GM12878 (cell line): ENCODE measurements at regions not wholly inside any gene's neighbourhood (a gene's known extent, or its start where the extent isn't known, plus 50 kb on each side); places are given as distances from the start of the nearest gene placed in this dataset.

Experiments used
- ATAC-seq: fragments of 200-7000 bp; cut with Tn5 transposase; 3 replicates; pipeline ENCODE4 v1.9.1; 2020; ENCODE audit warnings: mild to moderate bottlenecking, moderate library complexity
- BruUV-seq: library from RNA; stranded (reverse); fragments of 400-500 nt; replicated peaks from 2 replicates; lab custom pipeline; 2021; lab: Mats Ljungman, UMichigan
- CTCF ChIA-PET: fragments of 300-600 bp; sonication (Branson Sonifier 250); formaldehyde crosslinking; extraction: SDS; loops from one replicate; lab custom pipeline; 2021; ENCODE audit warnings: inconsistent platforms; lab: Yijun Ruan, JAX
- POLR2A ChIA-PET: fragments of 350-600 bp; formaldehyde crosslinking; extraction: SDS; loops from one replicate; lab custom pipeline; 2021; ENCODE audit warnings: inconsistent platforms; lab: Charles Lee
- RAD21 ChIA-PET: fragments of 300-600 bp; sonication (Branson Sonifier 250); formaldehyde crosslinking; loops from one replicate; lab custom pipeline; 2023; ENCODE audit warnings: antibody characterized with exemption; ENCODE audit not compliant: unreplicated experiment; lab: Charles Lee
- SMC1A ChIA-PET: fragments of 300-600 bp; sonication (Branson Sonifier 250); formaldehyde crosslinking; loops from one replicate; lab custom pipeline; 2023; ENCODE audit not compliant: unreplicated experiment, uncharacterized antibody; lab: Charles Lee
- DNase-seq: peaks from one replicate; pipeline ENCODE4 v3.0.0-alpha.2; 2011; ENCODE audit warnings: low read depth, low spot score
- FAIRE-seq: peaks from 3 replicates; lab custom pipeline; 2011; peaks lifted over from hg19 to GRCh38; lab: Jason Lieb, UNC
- H2AFZ ChIP-seq: 2 replicates; pipeline ENCODE4 v1.6.0; 2011; ENCODE audit warnings: low read depth, low read length, control low read depth; ENCODE audit not compliant: control insufficient read depth
- H3K27ac ChIP-seq: 2 replicates; pipeline ENCODE4 v1.5.1; 2011; ENCODE audit warnings: control low read depth; ENCODE audit not compliant: control insufficient read depth, insufficient read depth
- H3K27me3 ChIP-seq, 2 experiments: replicated peaks in 1 of 2; 2 replicates each; pipeline versions ENCODE4 v1.6.0 to v1.6.1; 2011; ENCODE audit warnings: low read length in 1 of 2; ENCODE audit not compliant: control insufficient read depth in 2 of 2, insufficient read depth in 2 of 2
- H3K36me3 ChIP-seq, 2 experiments: 2 replicates each; pipeline ENCODE4 v1.5.1; 2011; ENCODE audit warnings: low read length in 1 of 2; ENCODE audit not compliant: control insufficient read depth in 2 of 2, insufficient read depth in 2 of 2
- H3K4me1 ChIP-seq: 2 replicates; pipeline ENCODE4 v1.6.1; 2011; ENCODE audit warnings: mild to moderate bottlenecking, low read length, moderate library complexity, mixed read lengths; ENCODE audit not compliant: control insufficient read depth, insufficient read depth
- H3K4me2 ChIP-seq: 2 replicates; pipeline ENCODE4 v1.6.0; 2011; ENCODE audit warnings: control low read depth; ENCODE audit not compliant: control insufficient read depth, insufficient read depth
- H3K4me3 ChIP-seq: fragments of 200-600 bp; sonication (generic); 2 replicates; pipeline ENCODE4 v1.5.1; 2016
- H3K79me2 ChIP-seq: 2 replicates; pipeline ENCODE4 v1.6.0; 2011; ENCODE audit warnings: low read length; ENCODE audit not compliant: control insufficient read depth, insufficient read depth
- H3K9ac ChIP-seq: 2 replicates; pipeline ENCODE4 v1.8.0; 2011; ENCODE audit warnings: low read length, control low read depth, mixed read lengths; ENCODE audit not compliant: control insufficient read depth, insufficient read depth
- H3K9me3 ChIP-seq: replicated peaks from 3 replicates; pipeline ENCODE4 v1.5.1; 2011; ENCODE audit warnings: mild to moderate bottlenecking, low read length; ENCODE audit not compliant: control insufficient read depth, insufficient read depth
- H4K20me1 ChIP-seq: 2 replicates; pipeline ENCODE4 v1.6.0; 2011; ENCODE audit not compliant: control insufficient read depth, insufficient read depth
- BMI1 ChIP-seq: fragments of 450-650 bp; IDR thresholded peaks from 2 replicates; pipeline ENCODE4 v1.6.1; 2016; ENCODE audit warnings: mild to moderate bottlenecking, moderate library complexity, borderline replicate concordance
- CBFB ChIP-seq: IDR thresholded peaks from 2 replicates; pipeline ENCODE4 v1.6.1; 2016; ENCODE audit warnings: antibody characterized with exemption, low read depth
- EZH2 ChIP-seq: IDR thresholded peaks from 2 replicates; pipeline ENCODE4 v1.6.1; 2012; ENCODE audit warnings: low read depth, mild to moderate bottlenecking, control low read depth, inconsistent platforms, low read length, borderline replicate concordance; ENCODE audit not compliant: control insufficient read depth
- IRF4 ChIP-seq: IDR thresholded peaks from 2 replicates; pipeline ENCODE4 v1.6.1; 2011; ENCODE audit warnings: low read depth, low read length
- NFIC ChIP-seq: IDR thresholded peaks from 2 replicates; pipeline ENCODE4 v1.6.1; 2012; ENCODE audit warnings: low read depth, mild to moderate bottlenecking, inconsistent platforms, low read length, moderate library complexity
- NRF1 ChIP-seq: conservative IDR thresholded peaks from 2 replicates; pipeline ENCODE4 v1.6.1; 2011; ENCODE audit warnings: mild to moderate bottlenecking, low read depth, low read length, improper control_type of control experiment
- RB1 ChIP-seq: fragments of 450-650 bp; formaldehyde crosslinking; IDR thresholded peaks from 2 replicates; pipeline ENCODE4 v1.6.1; 2017; ENCODE audit warnings: mild to moderate bottlenecking, borderline replicate concordance
- SUZ12 ChIP-seq: fragments of 200-600 bp; sonication (generic); IDR thresholded peaks from one replicate; pipeline ENCODE4 v1.6.1; 2018; ENCODE audit warnings: antibody characterized with exemption, mild to moderate bottlenecking; ENCODE audit not compliant: unreplicated experiment
- ZZZ3 ChIP-seq: IDR thresholded peaks from 2 replicates; pipeline ENCODE4 v1.6.1; 2011; ENCODE audit warnings: low read depth; ENCODE audit not compliant: control insufficient read depth, insufficient read length
- WGBS: methylation state at CpG from one replicate; pipeline ENCODE4 v1.1.6; 2016; ENCODE audit warnings: low lambda C conversion rate; ENCODE audit not compliant: insufficient replicate concordance, insufficient coverage; ENCODE audit errors: missing lambda C conversion rate; 5-methylcytosine and 5-hydroxymethylcytosine counted together
- in situ Hi-C: fragments of 300-500 bp; cut with MboI; formaldehyde crosslinking; loops from 9 replicates; pipeline ENCODE4 v1.14.3; 2018; ENCODE audit warnings: mixed read lengths
- intact Hi-C: fragments of 100-400 bp; cut with micrococcal nuclease; formaldehyde crosslinking; loops from one replicate; pipeline ENCODE4 v1.14.2; 2022; ENCODE audit not compliant: unreplicated experiment
- TF ChIP-seq, protein P1 (sequence below): IDR thresholded peaks from 2 replicates; pipeline ENCODE4 v1.6.1; 2011; ENCODE audit warnings: borderline replicate concordance, low read depth, mild to moderate bottlenecking, moderate library complexity, low read length; ENCODE audit not compliant: insufficient read depth, poor library complexity, severe bottlenecking

- no peak for TF ChIP-seq EZH2
- TF ChIP-seq NRF1: no peak
- TF ChIP-seq BMI1: no peak
- TF ChIP-seq, all 136 proteins: peak for 0
Measured at GRCh38 chr3:22996920-22997571, 206.1 kb upstream of the UBE2E2 start (continued).

- intact Hi-C loops: no loop called here
- no peak for TF ChIP-seq CBFB
- no TSS peak for BruUV-seq
- no peak for DNase-seq
- H3K9me3 ChIP-seq: no peaks in the 10 kb centered on the region
- RAD21 ChIA-PET: no interaction called here
- H3K9ac ChIP-seq: no peak overlapping the region
- in situ Hi-C loops: no loop called here
- no peaks in the 10 kb centered on the region; a peak in 1 of 4 replicates for H3K27me3 ChIP-seq
- WGBS: 64% methylated on average over 4 of the region's 4 CpGs
- CTCF ChIA-PET: no interaction called here
- no peaks in the 10 kb centered on the region for H3K79me2 ChIP-seq
- no peak for ATAC-seq
- SMC1A ChIA-PET: no interaction called here
- no peak overlapping the region for H3K27ac ChIP-seq
- H4K20me1 ChIP-seq: no peaks in the 10 kb centered on the region
- FAIRE-seq: no peak
- no peak overlapping the region for H3K4me3 ChIP-seq
- POLR2A ChIA-PET: interaction anchor here (0.6 to 0.7 kb wide), 2 partner anchors 54 to 163 kb away, joined by 3 to 4 read pairs; no protein-coding TSS in a partner anchor
- no peak overlapping the region for H2AFZ ChIP-seq
- H3K4me2 ChIP-seq: no peak overlapping the region
- no peaks in the 10 kb centered on the region for H3K4me1 ChIP-seq
- no peaks in the 10 kb centered on the region for H3K36me3 ChIP-seq
Measured at GRCh38 chr3:23000371-23000770, 202.8 kb upstream of the UBE2E2 start.

GRCh38 chr3:23002151-23002550 lies 201.0 kb upstream of the UBE2E2 start:
- POLR2A ChIA-PET: no interaction called here
- TF ChIP-seq NFIC (no peak), RB1 (no peak), IRF4 (no peak), SUZ12 (no peak), ZZZ3 (no peak)
- TF ChIP-seq, protein P1, sequence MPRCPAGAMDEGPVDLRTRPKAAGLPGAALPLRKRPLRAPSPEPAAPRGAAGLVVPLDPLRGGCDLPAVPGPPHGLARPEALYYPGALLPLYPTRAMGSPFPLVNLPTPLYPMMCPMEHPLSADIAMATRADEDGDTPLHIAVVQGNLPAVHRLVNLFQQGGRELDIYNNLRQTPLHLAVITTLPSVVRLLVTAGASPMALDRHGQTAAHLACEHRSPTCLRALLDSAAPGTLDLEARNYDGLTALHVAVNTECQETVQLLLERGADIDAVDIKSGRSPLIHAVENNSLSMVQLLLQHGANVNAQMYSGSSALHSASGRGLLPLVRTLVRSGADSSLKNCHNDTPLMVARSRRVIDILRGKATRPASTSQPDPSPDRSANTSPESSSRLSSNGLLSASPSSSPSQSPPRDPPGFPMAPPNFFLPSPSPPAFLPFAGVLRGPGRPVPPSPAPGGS: no peak

More at GRCh38 chr3:23002151-23002550, 201.0 kb upstream of the UBE2E2 start:
- H4K20me1 ChIP-seq: no peaks in the 10 kb centered on the region
- no peak for FAIRE-seq
- no peaks in the 10 kb centered on the region for H3K4me1 ChIP-seq
- H3K4me3 ChIP-seq: no peak overlapping the region
- ChIA-PET CTCF (interaction anchor here (0.8 to 1.0 kb wide), 2 partner anchors 9 to 10 kb away, joined by 3 read pairs; no protein-coding TSS in a partner anchor), RAD21 (no interaction called here), SMC1A (interaction anchor here (0.7 to 1.1 kb wide), 2 partner anchors 16 to 21 kb away, joined by 3 to 4 read pairs; no protein-coding TSS in a partner anchor)
- no peaks in the 10 kb centered on the region for H3K27me3 ChIP-seq
- ATAC-seq: no peak
- BruUV-seq: no TSS peak
- H3K4me2 ChIP-seq: no peak overlapping the region
- in situ Hi-C loops (no loop called here), intact Hi-C loops (no loop called here)
- H3K27ac ChIP-seq: no peak overlapping the region
- 0% methylated on average over 1 of the region's 1 CpG for WGBS
- H3K9me3 ChIP-seq: no peaks in the 10 kb centered on the region
- no peaks in the 10 kb centered on the region for H3K36me3 ChIP-seq
- H2AFZ ChIP-seq: no peak overlapping the region
- no peak for DNase-seq
- H3K79me2 ChIP-seq: no peaks in the 10 kb centered on the region
- H3K9ac ChIP-seq: no peak overlapping the region
